Suprapubic skin (tissue), 4 donors: ENCODE measurements at regions not wholly inside any gene's neighbourhood (a gene's known extent, or its start where the extent isn't known, plus 50 kb on each side); places are given as distances from the start of the nearest gene placed in this dataset.

ENCODE experiments used
- CTCF ChIP-seq, 2 donors: fragments of 200-600 bp in 1 of 2; fragments of 450-650 bp in 1 of 2; sonication (generic) in 1 of 2; IDR thresholded peaks; one replicate each; pipeline ENCODE4 v1.5.1; 2016 to 2019; ENCODE audit warnings: antibody characterized with exemption in 2 of 2, mild to moderate bottlenecking in 1 of 2, moderate library complexity in 1 of 2
- POLR2A ChIP-seq, 2 donors: fragments of 450-650 bp; IDR thresholded peaks; one replicate each; pipeline ENCODE4 v1.6.1; 2017; ENCODE audit warnings: antibody characterized with exemption in 2 of 2, mild to moderate bottlenecking in 2 of 2, moderate library complexity in 2 of 2
- POLR2AphosphoS5 ChIP-seq, 3 donors: sonication (generic); formaldehyde crosslinking; IDR thresholded peaks; one replicate each; pipeline ENCODE4 v1.6.1; 2017; ENCODE audit warnings: antibody characterized with exemption in 3 of 3

- TF ChIP-seq POLR2A (IDR thresholded peaks at IDR 0.05) (no peak), POLR2AphosphoS5 (IDR thresholded peaks at IDR 0.05) (no peak), CTCF (IDR thresholded peaks at IDR 0.05) (no peak)
Measured at GRCh38 chr15:80310776-80311175, 58.8 kb upstream of the CTXND1 start.
